Ishikawa (cell line): ENCODE measurements at regions not wholly inside any gene's neighbourhood (a gene's known extent, or its start where the extent isn't known, plus 50 kb on each side); places are given as distances from the start of the nearest gene placed in this dataset.

Experiments
- CEBPB ChIP-seq: IDR thresholded peaks from 2 replicates; pipeline ENCODE4 v1.6.1; 2012
- CREB1 ChIP-seq: IDR thresholded peaks from 2 replicates; pipeline ENCODE4 v1.6.1; 2012; ENCODE audit warnings: low read depth
- EP300 ChIP-seq: IDR thresholded peaks from 2 replicates; pipeline ENCODE4 v1.6.1; 2012; ENCODE audit warnings: borderline replicate concordance
- FOXM1 ChIP-seq: IDR thresholded peaks from 2 replicates; pipeline ENCODE4 v1.6.1; 2012; ENCODE audit warnings: low read depth, borderline replicate concordance
- TAF1 ChIP-seq: IDR thresholded peaks from 2 replicates; pipeline ENCODE4 v1.6.1; 2012; ENCODE audit warnings: low read depth, mild to moderate bottlenecking
- TEAD4 ChIP-seq: IDR thresholded peaks from 2 replicates; pipeline ENCODE4 v1.6.1; 2012
- YY1 ChIP-seq: IDR thresholded peaks from 2 replicates; pipeline ENCODE4 v1.6.1; 2012; ENCODE audit warnings: low read depth
- TF ChIP-seq, protein P1 (sequence below): IDR thresholded peaks from 2 replicates; pipeline ENCODE4 v1.6.1; 2012; ENCODE audit warnings: low read depth, mild to moderate bottlenecking

- TF ChIP-seq, protein P1, sequence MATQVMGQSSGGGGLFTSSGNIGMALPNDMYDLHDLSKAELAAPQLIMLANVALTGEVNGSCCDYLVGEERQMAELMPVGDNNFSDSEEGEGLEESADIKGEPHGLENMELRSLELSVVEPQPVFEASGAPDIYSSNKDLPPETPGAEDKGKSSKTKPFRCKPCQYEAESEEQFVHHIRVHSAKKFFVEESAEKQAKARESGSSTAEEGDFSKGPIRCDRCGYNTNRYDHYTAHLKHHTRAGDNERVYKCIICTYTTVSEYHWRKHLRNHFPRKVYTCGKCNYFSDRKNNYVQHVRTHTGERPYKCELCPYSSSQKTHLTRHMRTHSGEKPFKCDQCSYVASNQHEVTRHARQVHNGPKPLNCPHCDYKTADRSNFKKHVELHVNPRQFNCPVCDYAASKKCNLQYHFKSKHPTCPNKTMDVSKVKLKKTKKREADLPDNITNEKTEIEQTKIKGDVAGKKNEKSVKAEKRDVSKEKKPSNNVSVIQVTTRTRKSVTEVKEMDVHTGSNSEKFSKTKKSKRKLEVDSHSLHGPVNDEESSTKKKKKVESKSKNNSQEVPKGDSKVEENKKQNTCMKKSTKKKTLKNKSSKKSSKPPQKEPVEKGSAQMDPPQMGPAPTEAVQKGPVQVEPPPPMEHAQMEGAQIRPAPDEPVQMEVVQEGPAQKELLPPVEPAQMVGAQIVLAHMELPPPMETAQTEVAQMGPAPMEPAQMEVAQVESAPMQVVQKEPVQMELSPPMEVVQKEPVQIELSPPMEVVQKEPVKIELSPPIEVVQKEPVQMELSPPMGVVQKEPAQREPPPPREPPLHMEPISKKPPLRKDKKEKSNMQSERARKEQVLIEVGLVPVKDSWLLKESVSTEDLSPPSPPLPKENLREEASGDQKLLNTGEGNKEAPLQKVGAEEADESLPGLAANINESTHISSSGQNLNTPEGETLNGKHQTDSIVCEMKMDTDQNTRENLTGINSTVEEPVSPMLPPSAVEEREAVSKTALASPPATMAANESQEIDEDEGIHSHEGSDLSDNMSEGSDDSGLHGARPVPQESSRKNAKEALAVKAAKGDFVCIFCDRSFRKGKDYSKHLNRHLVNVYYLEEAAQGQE = no peak
- no peak for TF ChIP-seq TAF1
- no peak for TF ChIP-seq EP300
- TF ChIP-seq CREB1 = no peak
- no peak for TF ChIP-seq FOXM1
- TF ChIP-seq CEBPB = no peak
- TF ChIP-seq TEAD4 = no peak
- no peak for TF ChIP-seq YY1
Measured at GRCh38 chr5:36397901-36398536, 96.3 kb upstream of the RANBP3L start.
